NCI-H1417 (cell line): ENCODE measurements at regions not wholly inside any gene's neighbourhood (a gene's known extent, or its start where the extent isn't known, plus 50 kb on each side); places are given as distances from the start of the nearest gene placed in this dataset.

Source experiments
- DNase-seq, 3 experiments: peaks; one replicate each; lab custom pipeline; 2025; lab: John Stamatoyannopoulos, UW

DNA sequence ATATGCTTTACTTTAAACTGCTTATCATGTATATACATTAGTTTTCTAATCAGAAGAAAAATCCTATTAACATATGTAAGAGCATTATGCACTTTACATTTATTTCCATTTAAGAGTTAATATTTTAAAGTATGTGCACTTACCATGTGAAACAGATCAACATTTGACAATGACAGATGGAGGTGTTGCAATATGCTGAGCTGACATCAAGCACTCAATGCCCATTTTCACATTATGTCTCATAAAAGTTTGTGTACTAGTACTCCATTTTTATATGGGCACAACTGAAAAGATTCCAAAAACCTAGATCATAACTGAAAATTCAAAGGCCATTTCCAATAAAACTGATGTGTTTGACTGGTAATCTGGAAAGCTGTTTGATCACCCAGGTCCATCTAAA, 420.9 kb upstream of the SOX9 start:
- no peak for DNase-seq

DNA sequence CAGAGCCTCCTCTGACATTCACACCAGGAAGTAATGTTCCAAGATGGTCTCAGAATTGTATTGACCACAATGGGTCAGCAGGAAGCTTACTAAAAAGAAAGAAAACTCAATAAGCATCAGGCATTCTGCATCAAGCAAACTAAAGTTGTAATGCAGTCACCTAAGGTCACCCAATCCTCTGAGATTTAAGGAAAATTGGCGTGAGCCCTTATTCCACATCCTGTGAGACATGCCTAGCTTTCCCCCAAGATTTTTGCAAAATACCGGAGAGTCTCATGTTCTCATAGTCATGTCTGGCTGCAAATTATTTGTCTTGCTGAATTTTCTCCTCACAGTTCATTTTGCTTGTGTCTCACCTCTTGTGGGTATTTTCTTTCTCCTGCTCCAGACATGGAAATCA, 417.1 kb upstream of the SOX9 start:
- DNase-seq = no peak

DNA sequence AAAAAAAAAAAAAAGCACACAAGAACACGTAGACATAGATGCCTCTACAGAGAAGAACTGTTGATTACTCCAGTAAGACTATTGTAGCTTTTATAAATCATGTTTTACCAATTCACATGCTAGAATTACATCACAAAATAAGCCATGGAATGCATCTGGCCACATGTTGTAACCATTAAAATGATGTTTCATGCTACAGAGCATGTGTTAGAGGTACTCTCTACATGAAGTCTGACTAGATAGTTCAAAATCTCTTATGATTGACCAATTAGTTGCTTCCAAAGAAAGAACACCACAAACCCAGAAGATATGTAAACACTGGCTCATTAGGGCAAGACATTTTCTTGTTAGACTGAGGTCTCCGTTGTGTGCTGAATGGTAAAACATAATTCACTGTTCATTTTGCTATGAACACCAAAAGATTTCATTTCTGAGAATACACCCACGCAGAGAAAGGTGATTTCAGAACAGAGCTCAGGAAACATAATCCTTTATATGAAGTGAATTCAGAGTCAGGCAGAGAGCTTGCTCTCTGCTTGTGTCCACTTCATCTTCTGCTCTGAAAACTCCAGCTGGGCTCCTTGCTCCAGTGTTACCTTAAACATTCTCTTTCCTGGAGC, 411.4 kb upstream of the SOX9 start:
- peak in 2 of 3 experiments; percentile 20 to 55 for DNase-seq

DNA sequence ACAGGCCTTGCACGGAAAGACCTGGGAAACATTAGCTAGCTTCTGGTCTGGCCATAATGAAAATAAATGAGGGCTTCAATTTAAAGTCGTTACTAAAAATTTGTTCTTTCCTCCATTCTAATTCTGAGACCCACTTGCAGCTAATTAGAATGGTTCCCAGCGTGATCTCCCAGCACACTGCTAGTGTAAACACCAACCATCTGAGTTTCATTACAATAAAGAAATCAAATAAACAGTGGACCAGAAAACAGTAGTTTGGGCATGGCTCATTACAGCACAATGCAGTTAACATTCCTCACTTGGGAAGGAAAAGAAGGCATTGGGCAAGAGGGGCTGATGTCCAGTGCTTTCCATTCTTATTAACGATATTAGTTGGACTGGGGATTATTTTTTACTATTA, 410.9 kb upstream of the SOX9 start:
- DNase-seq = peak in 2 of 3 experiments; percentile 55 to 90

DNA sequence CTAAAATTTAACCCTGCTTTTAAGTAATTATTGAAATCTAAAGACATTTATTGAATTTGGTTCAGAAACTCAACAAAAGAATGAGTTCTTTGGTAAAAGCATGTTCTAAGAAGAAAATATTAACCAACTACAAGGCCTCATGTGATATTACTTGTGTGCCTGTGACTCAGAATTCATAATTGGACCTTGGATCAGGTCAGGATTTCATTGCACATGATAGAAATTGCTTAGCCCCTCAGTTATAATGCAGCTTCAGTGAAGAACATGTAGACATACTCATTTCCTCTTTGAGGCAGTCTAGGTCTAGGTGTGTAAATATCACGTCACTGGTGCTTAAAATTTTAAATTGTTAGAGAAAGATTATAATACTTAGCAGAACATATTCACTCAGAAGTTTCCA, 410.0 kb upstream of the SOX9 start:
- DNase-seq = no peak

DNA sequence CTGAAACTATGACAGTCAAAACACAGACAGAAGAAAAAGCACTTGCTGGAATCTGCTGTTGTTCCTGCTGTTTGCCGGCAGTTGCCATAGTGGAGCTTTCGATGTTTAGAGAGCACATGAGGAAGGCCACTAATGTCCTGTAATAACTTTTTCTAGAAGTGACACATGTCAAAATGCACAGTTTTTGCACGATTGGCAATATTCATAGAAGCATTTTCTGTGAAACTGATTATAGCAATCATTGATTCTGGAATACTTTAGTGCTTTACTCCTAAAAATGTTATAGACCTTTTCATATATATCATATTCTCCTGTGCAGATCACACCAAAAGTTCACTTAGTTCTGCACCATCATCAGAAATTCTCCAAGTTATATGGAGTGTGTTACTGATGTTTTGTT, 407.0 kb upstream of the SOX9 start:
- DNase-seq = no peak

DNA sequence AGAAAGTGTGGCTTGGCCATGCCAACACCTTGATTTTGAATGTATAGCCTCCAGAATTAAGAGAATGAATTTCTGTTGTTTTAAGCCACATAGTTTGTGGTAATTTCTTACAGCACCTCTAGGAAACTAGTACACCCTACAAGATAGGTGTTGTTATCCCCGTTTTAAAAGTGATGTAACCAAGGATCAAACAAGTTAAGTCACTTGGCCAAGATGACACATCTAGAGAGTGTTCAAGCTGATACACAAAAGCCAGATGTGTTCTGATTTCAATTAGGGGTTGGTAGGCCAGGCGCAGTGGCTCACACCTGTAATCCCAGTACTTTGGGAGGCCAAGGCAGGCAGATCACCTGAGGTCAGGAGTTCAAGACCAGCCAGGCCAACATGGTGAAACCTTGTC, 396.5 kb upstream of the SOX9 start:
- DNase-seq = no peak

DNA sequence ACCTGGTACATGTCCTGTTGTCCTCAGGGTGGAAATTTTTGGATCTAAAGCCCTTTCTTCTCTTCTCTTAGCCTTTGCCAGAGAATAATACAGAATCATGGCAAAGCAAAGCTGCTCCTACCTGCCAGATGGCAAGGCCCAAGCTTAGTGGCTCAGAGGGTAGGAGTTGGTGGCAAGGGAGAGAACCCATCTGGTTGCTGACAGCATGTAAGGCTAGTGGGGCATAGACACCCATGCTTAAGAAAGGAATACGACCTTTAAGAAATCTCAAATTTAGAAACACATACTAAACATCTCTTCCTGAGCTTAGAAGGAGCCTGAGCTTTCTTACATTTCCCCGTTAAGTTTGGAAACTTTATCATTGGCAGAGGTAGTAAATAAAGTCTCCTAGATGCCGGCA, 395.0 kb upstream of the SOX9 start:
- no peak for DNase-seq

DNA sequence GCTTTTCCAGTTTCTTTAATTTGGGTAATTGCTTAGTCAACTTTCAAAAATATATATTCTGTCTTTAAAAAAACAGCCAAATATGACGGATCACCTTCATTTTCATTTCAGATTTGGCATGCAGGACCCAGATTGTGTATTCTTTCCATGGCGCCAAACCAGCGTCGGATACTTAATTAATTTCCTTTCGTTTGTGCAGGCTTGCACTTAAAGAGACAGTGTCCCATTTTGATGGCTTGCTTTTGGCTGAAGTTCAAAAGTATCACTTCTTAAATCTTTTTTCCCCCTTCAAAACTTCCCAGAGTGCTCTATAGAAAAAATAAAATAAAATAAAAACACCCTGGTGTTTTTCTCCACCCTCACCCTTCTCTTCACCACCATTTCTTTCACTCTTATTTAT, 394.5 kb upstream of the SOX9 start:
- peak in 1 of 3 experiments; percentile 6 for DNase-seq

DNA sequence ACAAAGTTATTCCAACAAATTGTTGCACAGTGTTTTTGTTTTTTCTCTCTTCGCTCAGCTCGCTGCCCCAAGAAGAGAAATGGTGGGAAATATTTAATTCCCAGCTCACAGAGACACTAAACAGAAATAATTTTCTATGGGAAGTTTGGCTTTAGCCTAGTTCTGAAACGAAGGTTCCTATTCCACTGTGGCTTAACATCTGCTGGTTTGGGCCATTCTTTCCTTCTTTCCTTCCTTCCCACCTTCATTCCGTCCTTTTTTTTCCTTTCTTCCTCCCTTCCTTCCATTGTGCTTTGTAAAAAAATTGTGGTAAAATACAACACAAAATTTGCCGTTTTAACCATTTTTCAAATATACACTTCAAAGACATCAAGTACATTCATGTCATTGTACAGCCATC, 393.5 kb upstream of the SOX9 start:
- DNase-seq = no peak

DNA sequence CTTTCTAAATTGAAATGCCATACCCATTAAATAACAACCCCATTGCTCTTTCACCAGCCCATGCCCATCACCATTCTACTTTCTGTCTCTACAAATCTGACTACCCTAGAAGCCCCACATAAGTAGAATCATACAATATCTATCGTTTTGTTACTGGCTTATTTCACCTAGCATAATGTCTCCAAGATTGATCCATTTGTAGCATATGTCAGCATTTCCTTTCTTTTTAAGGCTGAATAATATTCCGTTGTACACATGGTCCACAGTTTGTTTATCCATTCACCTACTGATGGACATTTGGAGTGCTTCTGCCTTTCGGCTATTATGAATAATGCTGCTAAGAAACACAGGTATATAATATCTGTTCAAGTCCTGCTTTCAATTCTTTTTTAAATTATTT, 393.1 kb upstream of the SOX9 start:
- no peak for DNase-seq

DNA sequence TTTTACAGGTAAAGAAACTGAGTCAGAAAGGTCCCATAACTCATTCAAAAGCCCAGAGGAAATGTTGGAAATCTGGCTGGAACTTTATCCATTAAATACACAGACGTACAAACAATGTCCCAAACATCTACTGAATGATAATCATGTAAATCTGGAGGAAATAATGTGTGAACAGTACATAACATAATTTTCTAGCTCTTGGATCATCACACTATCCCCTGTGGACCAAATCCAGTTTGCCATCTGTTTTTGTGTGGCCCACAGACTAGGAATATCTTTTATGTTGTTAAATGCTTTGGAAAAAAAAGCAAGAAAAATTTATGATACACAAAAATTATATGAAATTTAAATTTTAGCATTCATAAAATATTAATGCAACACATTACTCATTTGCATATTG, 389.9 kb upstream of the SOX9 start:
- DNase-seq = no peak

DNA sequence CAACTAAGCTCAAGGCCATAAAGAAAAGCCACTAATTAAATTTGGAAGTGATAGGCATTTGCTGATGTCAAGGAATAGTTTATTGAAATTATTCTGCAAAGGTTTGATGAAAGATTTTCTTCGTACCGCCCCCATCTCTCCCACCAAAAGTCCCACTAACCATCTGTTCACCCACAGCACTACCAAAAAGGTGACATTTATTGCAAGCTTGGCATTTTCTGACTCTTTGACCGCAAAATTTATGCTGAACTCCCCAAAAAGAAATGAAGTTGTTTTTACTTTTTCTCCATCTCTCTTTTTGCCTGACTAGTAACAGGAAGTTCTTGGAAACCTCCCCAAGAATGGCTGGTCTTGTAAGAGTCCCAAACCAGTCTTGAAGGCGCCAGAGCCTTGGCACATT, 384.9 kb upstream of the SOX9 start:
- DNase-seq = no peak

DNA sequence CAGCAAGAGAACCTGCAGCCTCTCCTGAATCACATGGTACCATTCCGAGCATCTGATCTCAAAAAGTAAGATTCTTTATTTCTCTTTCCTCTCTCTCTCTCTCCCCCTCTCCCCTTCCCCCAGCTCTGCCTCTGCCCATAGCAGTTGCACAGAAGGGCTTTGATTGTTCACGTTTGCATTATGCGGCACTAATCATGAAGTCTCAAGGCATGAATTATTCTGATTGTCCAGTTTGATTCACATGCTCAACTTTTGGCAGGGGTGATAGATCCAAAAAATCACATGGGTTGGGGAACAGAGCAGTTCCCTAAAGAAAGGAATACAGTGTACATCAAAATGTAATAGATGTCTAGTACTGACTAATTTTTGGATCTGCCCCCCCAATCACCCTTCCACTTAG, 380.0 kb upstream of the SOX9 start:
- no peak for DNase-seq

DNA sequence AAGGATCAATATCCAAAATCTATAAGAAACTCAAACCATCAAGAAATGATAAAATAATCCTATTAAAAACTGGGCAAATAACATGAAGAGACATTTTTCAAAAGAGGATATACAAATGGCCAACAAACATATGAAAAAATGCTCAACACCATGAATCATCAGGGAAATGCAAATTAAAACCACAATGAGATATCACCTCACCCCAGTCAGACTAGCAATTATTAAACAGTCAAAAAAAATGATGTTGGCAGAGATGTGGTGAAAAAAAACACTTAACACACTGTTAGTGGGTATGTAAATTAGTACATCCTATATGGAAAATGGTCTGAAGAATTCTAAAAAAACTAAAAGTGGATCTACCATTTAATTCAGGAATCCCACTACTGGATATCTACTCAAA, 379.0 kb upstream of the SOX9 start:
- DNase-seq = no peak

DNA sequence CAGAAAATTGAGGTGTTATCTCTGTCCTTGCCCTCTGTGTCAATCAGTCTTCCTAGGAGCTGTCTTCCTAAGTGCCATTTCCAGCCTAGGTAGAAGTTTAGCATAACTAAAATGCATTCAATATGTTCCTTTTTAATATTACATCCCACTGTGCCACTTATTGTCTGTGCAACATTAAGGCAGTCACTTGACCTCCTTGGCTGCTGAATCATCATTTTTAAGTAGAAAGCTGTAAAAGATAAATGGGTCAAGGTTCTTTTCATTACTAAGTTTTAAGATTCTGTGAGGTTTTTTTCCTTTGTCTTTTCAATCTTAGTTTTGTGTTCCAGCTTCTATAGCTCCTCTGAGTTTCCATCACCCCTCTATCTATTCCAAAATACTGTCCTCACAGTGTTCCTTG, 371.9 kb upstream of the SOX9 start:
- DNase-seq = no peak

DNA sequence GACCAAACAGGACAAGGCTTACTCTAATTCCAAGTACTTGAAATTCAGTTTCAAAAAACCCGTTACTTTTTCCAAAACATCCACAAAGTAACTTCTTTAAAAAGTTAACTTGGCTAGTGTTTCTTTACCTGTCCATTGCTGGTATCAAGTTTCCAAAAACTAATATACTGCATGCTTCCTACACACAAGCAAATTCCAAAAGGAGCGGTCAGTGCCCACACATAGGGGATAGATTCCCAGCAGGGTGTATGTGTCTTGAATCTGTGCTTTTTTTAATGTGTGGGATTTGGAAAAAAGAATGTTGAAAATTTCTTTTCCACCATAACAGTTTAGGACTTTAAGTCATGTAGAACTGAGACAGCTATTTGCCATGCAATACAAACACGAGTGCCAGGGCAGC, 367.8 kb upstream of the SOX9 start:
- DNase-seq = no peak

DNA sequence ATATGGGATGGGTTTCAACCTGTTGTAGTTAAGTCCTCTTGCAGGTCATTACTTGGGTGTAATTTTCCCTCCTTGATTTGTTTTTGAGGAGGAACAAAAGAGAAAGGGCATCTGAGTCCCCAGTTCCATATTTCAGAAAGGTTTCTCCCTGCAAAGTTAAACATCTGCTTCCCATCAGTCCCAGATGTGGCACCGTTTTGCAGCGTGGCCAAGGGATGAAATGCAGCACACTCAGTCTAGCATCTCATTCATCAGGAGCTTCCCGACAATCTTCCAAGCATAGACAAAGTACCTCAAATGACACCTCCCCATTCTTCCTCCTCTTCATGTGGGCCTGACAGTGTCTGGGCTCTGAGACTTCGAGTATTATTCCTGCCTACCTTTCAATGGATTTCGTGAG, 363.7 kb upstream of the SOX9 start:
- DNase-seq = no peak

DNA sequence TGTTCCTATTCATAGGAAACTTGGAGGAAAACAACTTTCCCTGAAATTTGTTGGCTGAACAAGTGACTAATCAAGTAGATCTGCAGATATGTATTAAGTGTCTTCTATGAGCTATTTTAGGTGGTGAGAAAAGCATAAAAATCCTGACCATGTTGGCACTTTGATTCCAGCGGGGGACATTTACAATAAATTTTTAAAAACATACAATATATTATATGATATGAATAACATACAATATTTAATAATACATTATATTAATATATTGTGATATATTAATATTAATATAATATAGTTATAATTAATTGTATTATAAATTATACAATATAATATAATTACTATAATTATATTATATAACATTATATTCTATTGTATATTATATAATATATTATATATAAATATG, 362.9 kb upstream of the SOX9 start:
- no peak for DNase-seq

DNA sequence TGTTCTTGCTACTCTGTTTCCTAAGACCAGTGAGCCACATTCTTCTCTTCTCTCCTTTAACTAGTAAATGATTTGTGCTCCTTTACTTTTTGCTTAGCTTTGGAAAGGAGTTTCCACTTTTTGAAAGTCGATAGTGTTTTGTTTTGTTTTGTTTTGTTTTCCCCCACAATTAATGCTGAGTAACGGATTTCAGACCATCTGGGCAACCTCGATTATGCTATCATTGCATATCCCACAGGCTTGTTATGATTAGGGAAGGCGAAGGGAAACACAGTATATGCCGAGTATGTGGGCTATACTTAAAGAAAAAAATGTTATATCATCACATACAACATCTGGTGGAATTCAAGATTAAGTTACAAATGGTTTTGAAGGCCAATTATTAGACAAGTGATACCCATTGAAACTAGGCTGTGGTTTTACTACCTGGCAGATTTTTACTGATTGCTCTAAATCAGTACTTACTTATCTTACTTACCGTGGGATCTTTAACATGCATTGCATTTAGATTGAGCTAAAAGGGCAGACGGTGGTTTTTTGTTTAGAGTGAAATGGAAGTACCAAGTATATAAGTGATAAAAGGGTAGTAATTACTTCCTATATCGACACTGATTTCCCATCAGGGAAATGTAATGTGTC, 361.3 kb upstream of the SOX9 start:
- DNase-seq = no peak

DNA sequence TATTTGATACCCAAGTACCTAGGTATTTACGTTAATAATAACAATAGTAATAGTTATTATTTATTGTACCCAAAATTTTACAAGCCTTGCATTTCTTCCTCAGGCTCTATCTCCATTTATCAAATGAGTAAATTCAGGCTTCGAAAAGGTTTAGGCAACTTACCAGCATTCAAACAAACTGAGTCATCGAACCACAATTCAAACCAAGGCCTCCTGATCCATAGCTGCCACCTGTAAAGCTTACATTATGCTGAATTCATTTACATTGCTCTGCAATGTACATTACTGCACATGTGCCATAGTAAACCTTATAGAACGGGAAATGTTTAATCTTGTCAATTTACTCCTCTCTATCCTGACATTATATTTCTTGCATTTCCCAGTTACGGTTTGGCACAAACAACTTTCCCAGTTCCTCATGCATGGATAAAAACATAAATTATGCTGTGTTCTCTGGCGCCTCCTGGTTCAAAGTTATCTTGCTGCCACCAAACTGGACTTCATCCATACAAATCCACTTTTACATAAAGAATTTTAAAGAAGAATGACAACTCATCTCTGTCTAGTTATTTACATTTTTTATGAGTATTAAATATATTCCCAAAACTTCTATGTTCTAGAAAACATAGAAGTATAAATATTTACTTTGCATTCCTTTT, 360.6 kb upstream of the SOX9 start:
- DNase-seq = peak in 1 of 3 experiments; percentile 17

DNA sequence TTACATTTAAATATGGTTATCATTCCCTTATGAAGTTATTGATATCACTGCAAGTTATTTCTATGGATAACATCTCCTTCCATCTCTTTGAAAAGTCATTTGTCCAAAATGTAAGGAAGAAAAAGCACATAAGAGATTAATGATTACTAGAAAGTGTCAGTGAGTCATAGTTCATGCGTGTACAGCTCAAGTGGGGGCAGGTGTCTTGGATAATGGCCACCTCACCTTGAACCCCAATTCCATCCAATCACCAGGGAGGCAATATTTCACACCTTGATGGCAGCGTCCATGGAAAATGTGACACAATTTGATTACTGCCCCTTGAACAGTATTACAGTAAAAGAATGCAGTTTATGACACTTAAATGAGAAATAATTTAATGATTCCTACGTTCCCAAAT, 358.3 kb upstream of the SOX9 start:
- DNase-seq = no peak

DNA sequence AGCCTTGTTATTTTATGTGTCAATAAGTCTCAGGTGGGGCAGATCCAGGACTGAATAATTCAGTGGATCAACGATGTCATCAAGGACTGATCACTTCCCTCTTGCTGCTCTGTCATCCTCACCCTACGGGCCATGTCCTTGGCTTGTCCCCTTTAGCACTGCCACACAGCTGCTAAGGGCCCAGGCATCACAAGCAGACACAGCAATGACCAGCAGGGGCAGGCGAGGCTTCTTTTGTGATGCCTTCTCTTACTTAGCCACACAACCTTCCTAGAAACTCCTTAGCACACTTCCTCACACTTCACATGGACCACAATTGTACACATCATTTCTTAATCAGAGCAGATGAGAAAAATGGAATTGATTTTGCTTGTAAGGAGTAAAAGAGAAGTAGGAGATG, 356.3 kb upstream of the SOX9 start:
- DNase-seq = no peak

DNA sequence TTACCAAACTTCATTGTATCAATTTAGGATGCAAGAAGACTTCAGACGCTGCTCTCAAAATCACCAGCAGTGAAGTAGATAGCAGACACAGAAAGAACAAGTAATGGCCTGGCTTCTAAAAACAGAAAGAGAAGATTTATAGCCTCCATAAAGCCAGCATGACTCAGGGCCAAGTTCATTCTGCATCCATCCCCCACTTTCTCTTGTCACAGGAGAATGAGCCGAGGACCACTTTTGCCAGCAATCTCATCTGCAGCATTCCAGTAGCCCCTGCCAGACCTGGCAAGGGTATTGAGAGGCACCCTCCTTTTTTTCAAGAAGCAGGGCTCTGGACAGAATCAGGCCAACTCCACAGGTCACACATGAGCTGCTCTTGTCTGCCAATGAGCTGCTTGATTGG, 355.4 kb upstream of the SOX9 start:
- DNase-seq = no peak
